SU-DHL-6 (cell line): ENCODE measurements at regions not wholly inside any gene's neighbourhood (a gene's known extent, or its start where the extent isn't known, plus 50 kb on each side); places are given as distances from the start of the nearest gene placed in this dataset.

Experiments used
- EZH2phosphoT487 ChIP-seq: fragments of 200-600 bp; sonication (generic), shearing (Covaris generic); conservative IDR thresholded peaks from 2 replicates; pipeline ENCODE4 v1.6.1; 2018; ENCODE audit warnings: mild to moderate bottlenecking, antibody characterized with exemption, low read length, moderate library complexity, mixed read lengths
- TF ChIP-seq, protein P1 (sequence below): fragments of 200-600 bp; sonication (generic); IDR thresholded peaks from one replicate; pipeline ENCODE4 v1.5.1; 2017; ENCODE audit warnings: antibody characterized with exemption, mild to moderate bottlenecking, low read length, moderate library complexity; ENCODE audit not compliant: insufficient read depth, poor library complexity, severe bottlenecking

DNA sequence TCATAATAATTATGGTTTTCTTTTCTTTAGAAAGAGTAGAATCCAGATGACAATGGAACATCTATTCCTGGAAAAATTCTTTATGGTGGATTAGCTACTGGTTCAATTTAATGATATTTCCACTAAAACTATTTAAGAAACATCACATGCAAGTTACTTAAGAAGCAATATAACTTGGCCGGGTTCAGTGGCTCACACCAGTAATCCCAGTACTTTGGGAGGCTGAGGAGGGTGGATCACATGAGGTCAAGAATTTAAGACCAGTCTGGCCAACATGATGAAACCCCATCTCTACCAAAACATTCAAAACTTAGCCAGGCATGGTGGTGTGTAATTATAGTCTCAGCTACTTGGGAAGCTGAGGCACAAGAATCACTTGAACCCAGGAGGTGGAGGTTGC is 65.9 kb upstream of the SMLR1 start:
- TF ChIP-seq, protein P1, sequence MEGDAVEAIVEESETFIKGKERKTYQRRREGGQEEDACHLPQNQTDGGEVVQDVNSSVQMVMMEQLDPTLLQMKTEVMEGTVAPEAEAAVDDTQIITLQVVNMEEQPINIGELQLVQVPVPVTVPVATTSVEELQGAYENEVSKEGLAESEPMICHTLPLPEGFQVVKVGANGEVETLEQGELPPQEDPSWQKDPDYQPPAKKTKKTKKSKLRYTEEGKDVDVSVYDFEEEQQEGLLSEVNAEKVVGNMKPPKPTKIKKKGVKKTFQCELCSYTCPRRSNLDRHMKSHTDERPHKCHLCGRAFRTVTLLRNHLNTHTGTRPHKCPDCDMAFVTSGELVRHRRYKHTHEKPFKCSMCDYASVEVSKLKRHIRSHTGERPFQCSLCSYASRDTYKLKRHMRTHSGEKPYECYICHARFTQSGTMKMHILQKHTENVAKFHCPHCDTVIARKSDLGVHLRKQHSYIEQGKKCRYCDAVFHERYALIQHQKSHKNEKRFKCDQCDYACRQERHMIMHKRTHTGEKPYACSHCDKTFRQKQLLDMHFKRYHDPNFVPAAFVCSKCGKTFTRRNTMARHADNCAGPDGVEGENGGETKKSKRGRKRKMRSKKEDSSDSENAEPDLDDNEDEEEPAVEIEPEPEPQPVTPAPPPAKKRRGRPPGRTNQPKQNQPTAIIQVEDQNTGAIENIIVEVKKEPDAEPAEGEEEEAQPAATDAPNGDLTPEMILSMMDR, result no peak
- TF ChIP-seq EZH2phosphoT487, result no peak
